ENCODE measurements at regions not wholly inside any gene's neighbourhood (a gene's known extent, or its start where the extent isn't known, plus 50 kb on each side); places are given as distances from the start of the nearest gene placed in this dataset.

- no peak for TF ChIP-seq CTCF (IDR thresholded peaks at IDR 0.05)
- TF ChIP-seq ZFX (IDR thresholded peaks at IDR 0.05; ENCODE audit: borderline replicate concordance), result no peak
Observed at GRCh38 chr4:32396507-32397070, 1676.4 kb downstream of the PCDH7 start.

All from 22Rv1 (cell line).